Prostate gland (tissue), 2 donors: ENCODE measurements at regions not wholly inside any gene's neighbourhood (a gene's known extent, or its start where the extent isn't known, plus 50 kb on each side); places are given as distances from the start of the nearest gene placed in this dataset.

Source experiments
- POLR2A ChIP-seq: fragments of 450-650 bp; IDR thresholded peaks from one replicate; pipeline ENCODE4 v1.6.1; 2016; ENCODE audit warnings: antibody characterized with exemption, mild to moderate bottlenecking
- TF ChIP-seq, protein P1 (sequence below), 4 experiments: fragments of 200-600 bp in 2 of 4; fragments of 450-650 bp in 2 of 4; sonication (generic) in 2 of 4; IDR thresholded peaks; 1 replicate in 3 of 4; 2 replicates in 1 of 4; pipeline ENCODE4 v1.5.1; 2016 to 2019; ENCODE audit warnings: antibody characterized with exemption in 4 of 4, mild to moderate bottlenecking in 2 of 4, moderate library complexity in 2 of 4

DNA sequence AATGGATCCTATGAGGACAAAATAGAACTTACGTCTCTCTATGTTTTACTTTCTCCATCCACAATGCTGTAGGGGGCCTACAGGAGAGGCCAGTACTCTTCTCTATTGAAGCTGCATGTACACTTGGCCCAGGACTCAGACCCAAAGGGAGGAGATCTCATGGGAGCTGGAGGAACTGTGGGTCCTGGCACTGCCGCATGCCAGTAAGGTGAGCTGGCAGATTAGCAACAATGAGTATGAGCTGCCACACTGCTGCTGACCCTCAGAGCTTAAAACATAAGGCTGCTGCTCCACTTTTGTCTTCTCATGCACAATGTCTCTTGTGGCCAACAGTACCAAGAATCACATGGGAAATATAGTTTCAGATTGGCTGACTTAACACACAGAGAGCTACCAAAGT lies 57.8 kb upstream of the TBC1D5 start:
- TF ChIP-seq, protein P1, sequence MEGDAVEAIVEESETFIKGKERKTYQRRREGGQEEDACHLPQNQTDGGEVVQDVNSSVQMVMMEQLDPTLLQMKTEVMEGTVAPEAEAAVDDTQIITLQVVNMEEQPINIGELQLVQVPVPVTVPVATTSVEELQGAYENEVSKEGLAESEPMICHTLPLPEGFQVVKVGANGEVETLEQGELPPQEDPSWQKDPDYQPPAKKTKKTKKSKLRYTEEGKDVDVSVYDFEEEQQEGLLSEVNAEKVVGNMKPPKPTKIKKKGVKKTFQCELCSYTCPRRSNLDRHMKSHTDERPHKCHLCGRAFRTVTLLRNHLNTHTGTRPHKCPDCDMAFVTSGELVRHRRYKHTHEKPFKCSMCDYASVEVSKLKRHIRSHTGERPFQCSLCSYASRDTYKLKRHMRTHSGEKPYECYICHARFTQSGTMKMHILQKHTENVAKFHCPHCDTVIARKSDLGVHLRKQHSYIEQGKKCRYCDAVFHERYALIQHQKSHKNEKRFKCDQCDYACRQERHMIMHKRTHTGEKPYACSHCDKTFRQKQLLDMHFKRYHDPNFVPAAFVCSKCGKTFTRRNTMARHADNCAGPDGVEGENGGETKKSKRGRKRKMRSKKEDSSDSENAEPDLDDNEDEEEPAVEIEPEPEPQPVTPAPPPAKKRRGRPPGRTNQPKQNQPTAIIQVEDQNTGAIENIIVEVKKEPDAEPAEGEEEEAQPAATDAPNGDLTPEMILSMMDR (IDR thresholded peaks at IDR 0.05) = no peak
- TF ChIP-seq POLR2A = no peak
